Mesothelial cell of epicardium (in vitro differentiated cells): ENCODE measurements at regions not wholly inside any gene's neighbourhood (a gene's known extent, or its start where the extent isn't known, plus 50 kb on each side); places are given as distances from the start of the nearest gene placed in this dataset.

Experiments
- DNase-seq, 2 experiments: peaks; one replicate each; pipeline ENCODE4 v3.0.0; 2021; ENCODE audit warnings: low spot score in 2 of 2; ENCODE audit not compliant: unreplicated experiment in 2 of 2
- H3K27ac Mint-ChIP-seq: 2 replicates; pipeline ENCODE4 v1.8.0; 2021; ENCODE audit warnings: mixed read lengths
- H3K27me3 Mint-ChIP-seq: 2 replicates; pipeline ENCODE4 v1.8.0; 2021; ENCODE audit warnings: low read depth, mixed read lengths
- H3K36me3 Mint-ChIP-seq: 2 replicates; pipeline ENCODE4 v1.8.0; 2021; ENCODE audit warnings: mixed read lengths
- H3K4me1 Mint-ChIP-seq: 2 replicates; pipeline ENCODE4 v1.8.0; 2021; ENCODE audit warnings: mixed read lengths
- H3K4me3 Mint-ChIP-seq: 2 replicates; pipeline ENCODE4 v1.8.0; 2021; ENCODE audit warnings: mild to moderate bottlenecking, moderate library complexity, mixed read lengths
- H3K9me3 Mint-ChIP-seq: 2 replicates; pipeline ENCODE4 v1.8.0; 2021; ENCODE audit warnings: mixed read lengths
- TF ChIP-seq, protein P1 (sequence below): fragments of 200-600 bp; sonication (generic); IDR thresholded peaks from one replicate; pipeline ENCODE4 v1.5.0; 2021; ENCODE audit warnings: antibody characterized with exemption; ENCODE audit not compliant: unreplicated experiment

DNA sequence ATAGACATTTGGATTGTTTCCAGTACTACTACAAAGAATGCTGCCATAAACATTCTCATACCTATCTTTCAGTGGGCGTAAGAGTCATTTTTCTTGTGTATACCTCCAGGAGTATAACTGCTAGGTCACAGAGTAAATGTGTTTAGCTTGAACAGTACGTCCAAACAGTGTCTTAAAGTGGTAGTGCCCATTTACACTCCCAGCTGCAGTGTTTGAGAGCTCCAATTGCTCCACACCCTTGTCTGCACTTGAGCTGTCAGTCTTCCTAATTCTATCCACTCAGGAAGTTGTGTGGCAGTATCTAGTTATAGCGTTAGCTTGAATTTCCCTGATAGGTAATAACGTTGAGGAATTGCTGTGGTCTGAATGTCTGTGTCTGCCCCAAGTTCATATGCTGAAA lies 404.7 kb upstream of the PPP2R3A start:
- TF ChIP-seq, protein P1, sequence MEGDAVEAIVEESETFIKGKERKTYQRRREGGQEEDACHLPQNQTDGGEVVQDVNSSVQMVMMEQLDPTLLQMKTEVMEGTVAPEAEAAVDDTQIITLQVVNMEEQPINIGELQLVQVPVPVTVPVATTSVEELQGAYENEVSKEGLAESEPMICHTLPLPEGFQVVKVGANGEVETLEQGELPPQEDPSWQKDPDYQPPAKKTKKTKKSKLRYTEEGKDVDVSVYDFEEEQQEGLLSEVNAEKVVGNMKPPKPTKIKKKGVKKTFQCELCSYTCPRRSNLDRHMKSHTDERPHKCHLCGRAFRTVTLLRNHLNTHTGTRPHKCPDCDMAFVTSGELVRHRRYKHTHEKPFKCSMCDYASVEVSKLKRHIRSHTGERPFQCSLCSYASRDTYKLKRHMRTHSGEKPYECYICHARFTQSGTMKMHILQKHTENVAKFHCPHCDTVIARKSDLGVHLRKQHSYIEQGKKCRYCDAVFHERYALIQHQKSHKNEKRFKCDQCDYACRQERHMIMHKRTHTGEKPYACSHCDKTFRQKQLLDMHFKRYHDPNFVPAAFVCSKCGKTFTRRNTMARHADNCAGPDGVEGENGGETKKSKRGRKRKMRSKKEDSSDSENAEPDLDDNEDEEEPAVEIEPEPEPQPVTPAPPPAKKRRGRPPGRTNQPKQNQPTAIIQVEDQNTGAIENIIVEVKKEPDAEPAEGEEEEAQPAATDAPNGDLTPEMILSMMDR: no peak
- Mint-ChIP-seq H3K4me1 (no peaks in the 10 kb centered on the region), H3K36me3 (no peaks in the 10 kb centered on the region), H3K4me3 (no peak overlapping the region), H3K9me3 (no peaks in the 10 kb centered on the region), H3K27ac (no peak overlapping the region), H3K27me3 (peaks cover 13% of the 10 kb centered on the region)
- no peak for DNase-seq

DNA sequence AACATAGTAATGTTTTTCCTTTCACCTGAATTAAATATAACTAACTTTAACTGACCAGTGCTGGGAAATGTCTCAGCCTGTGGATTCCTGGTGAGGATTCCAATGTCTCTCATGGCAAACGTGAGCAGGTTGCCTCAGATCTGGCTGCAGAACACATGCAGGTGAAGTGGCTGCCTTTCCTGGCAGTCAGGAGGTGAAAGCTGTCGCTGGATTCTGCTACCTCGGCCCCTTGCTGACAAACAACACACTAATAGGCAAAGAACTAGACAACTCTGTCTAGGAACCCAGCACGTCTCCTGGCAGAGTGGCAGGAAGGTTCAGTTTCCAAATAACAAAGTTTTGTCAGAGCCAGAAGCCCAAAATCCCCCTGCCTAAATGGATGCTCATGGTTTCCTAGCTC lies 400.8 kb upstream of the PPP2R3A start:
- TF ChIP-seq, protein P1: no peak
- no peaks in the 10 kb centered on the region for H3K9me3 Mint-ChIP-seq
- no peak overlapping the region for H3K4me3 Mint-ChIP-seq
- H3K4me1 Mint-ChIP-seq: no peaks in the 10 kb centered on the region
- DNase-seq: no peak
- peaks cover 24% of the 10 kb centered on the region for H3K27me3 Mint-ChIP-seq
- H3K27ac Mint-ChIP-seq: no peak overlapping the region
- H3K36me3 Mint-ChIP-seq: no peaks in the 10 kb centered on the region

DNA sequence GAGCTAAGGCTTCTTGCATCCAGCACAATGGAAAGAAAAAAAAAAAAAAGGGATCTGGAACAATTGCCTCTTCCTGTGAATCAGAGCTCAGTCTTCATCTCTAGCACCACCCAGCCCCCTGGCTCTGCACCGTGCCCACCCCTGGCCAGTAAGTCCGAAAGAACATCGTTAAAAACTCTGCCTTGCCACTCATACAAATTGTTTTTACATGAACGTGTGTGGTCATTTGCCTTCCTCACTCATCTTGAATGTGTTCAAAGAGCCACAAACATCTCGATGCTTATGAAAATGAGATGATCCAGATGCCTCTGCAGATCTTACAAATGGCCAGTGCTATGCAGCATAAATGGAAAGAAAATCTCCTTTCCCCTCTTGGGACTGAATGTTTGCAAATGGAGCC lies 400.0 kb upstream of the PPP2R3A start:
- DNase-seq: no peak
- H3K4me3 Mint-ChIP-seq: no peak overlapping the region
- H3K27ac Mint-ChIP-seq: no peak overlapping the region
- TF ChIP-seq, protein P1: no peak
- no peaks in the 10 kb centered on the region for H3K9me3 Mint-ChIP-seq
- H3K36me3 Mint-ChIP-seq: no peaks in the 10 kb centered on the region
- H3K27me3 Mint-ChIP-seq: peaks cover 27% of the 10 kb centered on the region
- no peaks in the 10 kb centered on the region for H3K4me1 Mint-ChIP-seq

DNA sequence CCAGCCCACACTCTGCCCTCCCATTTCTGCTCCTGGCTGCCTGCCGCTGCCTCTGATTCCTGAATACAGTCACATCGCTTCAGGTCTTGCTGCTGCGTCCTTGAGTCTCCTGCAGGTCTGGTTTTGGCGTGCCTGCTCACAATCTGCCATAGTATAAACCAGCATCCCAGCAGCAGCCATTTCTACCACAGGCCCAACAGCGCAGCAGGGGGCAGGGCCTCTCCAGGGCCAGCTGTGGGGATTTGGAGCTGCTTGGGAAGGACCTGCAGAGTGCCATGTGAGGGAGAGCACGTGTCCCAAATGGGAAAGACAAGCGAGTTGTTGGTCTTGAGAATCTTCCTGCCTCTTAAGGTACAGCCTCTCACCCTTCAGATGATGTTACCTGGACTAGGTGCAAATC lies 398.3 kb upstream of the PPP2R3A start:
- no peak for DNase-seq
- TF ChIP-seq, protein P1: no peak
- Mint-ChIP-seq H3K27ac (no peak overlapping the region), H3K4me1 (no peaks in the 10 kb centered on the region), H3K9me3 (no peaks in the 10 kb centered on the region), H3K4me3 (no peak overlapping the region), H3K36me3 (no peaks in the 10 kb centered on the region), H3K27me3 (peaks cover 27% of the 10 kb centered on the region)

DNA sequence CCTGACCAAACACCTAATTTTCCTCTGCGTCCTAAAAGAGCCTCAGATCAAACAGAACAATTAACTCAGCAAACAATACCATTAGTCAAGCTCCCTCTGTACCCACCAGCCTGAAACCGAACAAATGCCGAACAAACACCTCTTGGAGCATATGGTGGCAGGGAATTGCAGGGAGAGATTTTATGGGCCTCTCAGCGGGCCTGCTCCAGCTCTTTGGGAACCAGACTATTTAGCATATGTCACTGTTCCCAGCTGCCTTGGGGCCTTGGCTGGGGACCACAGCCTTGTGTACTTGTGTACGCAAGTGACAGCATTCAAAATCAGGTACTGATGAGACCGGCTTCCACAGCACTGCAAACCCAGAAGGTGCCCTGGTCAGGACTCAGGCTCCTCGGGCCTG lies 388.8 kb upstream of the PPP2R3A start:
- H3K9me3 Mint-ChIP-seq: peaks cover 4% of the 10 kb centered on the region
- DNase-seq: no peak
- no peak overlapping the region for H3K4me3 Mint-ChIP-seq
- H3K4me1 Mint-ChIP-seq: no peaks in the 10 kb centered on the region
- H3K27me3 Mint-ChIP-seq: peaks cover 4% of the 10 kb centered on the region
- TF ChIP-seq, protein P1: no peak
- H3K27ac Mint-ChIP-seq: no peak overlapping the region
- H3K36me3 Mint-ChIP-seq: no peaks in the 10 kb centered on the region

DNA sequence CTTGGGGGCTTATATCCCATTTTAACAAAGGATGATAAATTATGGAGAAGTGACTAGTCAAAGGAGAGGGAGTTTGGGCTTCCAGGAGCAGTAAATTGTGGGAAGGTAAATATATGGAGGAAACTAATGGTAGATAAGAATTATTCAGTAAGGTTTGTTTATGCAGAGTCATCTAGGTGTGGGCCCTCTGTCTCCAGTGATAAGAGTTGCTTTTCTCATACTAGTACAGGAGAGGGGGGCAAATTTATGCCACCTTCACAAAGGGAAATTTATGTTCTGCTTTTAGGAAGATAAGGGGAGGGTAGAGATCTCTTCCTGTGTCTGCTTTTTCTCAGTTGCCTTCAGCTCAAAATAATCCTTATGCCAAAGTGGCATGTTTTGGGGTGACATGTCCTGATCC lies 383.7 kb upstream of the PPP2R3A start:
- peaks cover 1% of the 10 kb centered on the region for H3K27me3 Mint-ChIP-seq
- TF ChIP-seq, protein P1: no peak
- DNase-seq: no peak

More for the DNA sequence above, 383.7 kb upstream of the PPP2R3A start:
- Mint-ChIP-seq H3K4me3 (no peak overlapping the region), H3K9me3 (peaks cover 8% of the 10 kb centered on the region), H3K27ac (no peak overlapping the region), H3K4me1 (no peaks in the 10 kb centered on the region), H3K36me3 (no peaks in the 10 kb centered on the region)
